ENCODE measurements at regions not wholly inside any gene's neighbourhood (a gene's known extent, or its start where the extent isn't known, plus 50 kb on each side); places are given as distances from the start of the nearest gene placed in this dataset.

DNA sequence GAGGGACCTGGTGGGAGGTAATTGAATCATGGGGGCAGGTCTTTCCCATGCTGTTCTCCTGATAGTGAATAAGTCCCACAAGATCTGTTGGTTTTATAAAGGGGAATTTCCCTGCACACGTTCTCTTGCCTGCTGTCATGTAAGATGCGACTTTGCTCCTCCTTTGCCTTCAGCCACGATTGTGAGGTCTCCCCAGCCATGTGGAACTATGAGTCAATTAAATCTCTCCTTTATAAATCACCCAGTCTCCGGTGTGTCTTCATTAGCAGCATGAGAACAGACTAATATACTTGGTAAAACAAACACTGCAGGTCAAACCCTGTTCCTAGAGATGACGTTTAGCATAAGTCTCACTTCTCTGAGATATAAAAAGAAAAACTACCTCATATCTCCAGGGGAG lies 148.3 kb downstream of the MATN1 start:
- TF ChIP-seq, protein P1, sequence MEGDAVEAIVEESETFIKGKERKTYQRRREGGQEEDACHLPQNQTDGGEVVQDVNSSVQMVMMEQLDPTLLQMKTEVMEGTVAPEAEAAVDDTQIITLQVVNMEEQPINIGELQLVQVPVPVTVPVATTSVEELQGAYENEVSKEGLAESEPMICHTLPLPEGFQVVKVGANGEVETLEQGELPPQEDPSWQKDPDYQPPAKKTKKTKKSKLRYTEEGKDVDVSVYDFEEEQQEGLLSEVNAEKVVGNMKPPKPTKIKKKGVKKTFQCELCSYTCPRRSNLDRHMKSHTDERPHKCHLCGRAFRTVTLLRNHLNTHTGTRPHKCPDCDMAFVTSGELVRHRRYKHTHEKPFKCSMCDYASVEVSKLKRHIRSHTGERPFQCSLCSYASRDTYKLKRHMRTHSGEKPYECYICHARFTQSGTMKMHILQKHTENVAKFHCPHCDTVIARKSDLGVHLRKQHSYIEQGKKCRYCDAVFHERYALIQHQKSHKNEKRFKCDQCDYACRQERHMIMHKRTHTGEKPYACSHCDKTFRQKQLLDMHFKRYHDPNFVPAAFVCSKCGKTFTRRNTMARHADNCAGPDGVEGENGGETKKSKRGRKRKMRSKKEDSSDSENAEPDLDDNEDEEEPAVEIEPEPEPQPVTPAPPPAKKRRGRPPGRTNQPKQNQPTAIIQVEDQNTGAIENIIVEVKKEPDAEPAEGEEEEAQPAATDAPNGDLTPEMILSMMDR (IDR thresholded peaks at IDR 0.05), result no peak
- Mint-ChIP-seq H3K9me3 (no peaks in the 10 kb centered on the region), H3K27me3 (ENCODE audit: insufficient read depth) (peaks cover 24% of the 10 kb centered on the region), H3K27ac (no peak overlapping the region), H3K4me3 (no peak overlapping the region), H3K36me3 (ENCODE audit: low read depth) (no peaks in the 10 kb centered on the region), H3K4me1 (ENCODE audit: low read depth) (no peaks in the 10 kb centered on the region)
- DNase-seq, result no peak

DNA sequence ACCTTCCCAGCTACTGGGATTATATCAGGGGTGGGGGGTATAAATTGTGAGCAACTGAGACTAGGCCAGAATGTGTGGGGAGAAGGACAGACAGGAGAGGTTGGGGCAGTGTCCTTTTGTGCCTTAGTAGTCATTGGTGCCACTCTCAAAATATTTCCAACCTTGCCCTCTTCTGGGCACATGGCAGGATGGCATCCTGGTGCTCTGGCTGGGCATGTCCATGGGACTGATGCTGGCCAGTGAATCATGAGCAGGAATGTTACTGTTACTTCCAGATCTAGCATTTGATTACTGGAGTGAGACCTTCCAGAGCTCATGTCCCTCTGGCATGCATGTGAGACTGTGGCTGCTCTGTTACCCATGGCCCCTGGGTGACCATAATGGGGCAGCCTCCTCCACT lies 151.2 kb downstream of the MATN1 start:
- Mint-ChIP-seq H3K27ac (no peak overlapping the region), H3K9me3 (no peaks in the 10 kb centered on the region), H3K36me3 (ENCODE audit: low read depth) (no peaks in the 10 kb centered on the region), H3K4me3 (no peak overlapping the region), H3K27me3 (ENCODE audit: insufficient read depth) (peaks cover 26% of the 10 kb centered on the region), H3K4me1 (ENCODE audit: low read depth) (no peaks in the 10 kb centered on the region)
- DNase-seq, result peak; percentile 48
- TF ChIP-seq, protein P1 (IDR thresholded peaks at IDR 0.05), result peak; percentile 51; the same call in 1 of the 2 replicates

DNA sequence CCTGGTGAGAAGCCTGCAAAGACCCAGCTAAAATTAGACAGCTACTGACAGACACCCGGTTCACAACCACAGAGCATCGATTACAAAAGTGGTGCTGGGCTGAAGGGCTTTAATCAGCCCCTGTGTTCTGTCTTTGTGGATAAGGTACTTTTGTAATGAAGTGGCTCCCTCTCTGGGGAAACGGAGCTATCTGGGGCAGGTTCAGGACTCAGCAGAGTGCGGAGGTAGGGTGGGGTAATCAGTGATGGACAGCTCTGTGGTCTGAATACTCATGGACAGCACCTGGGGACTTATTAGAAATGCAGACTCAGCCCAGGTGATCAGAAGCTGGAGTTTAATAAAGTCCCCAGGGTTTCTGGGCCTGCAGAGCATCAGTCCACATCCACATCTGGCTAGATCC lies 152.0 kb downstream of the MATN1 start:
- H3K36me3 Mint-ChIP-seq (ENCODE audit: low read depth), result no peaks in the 10 kb centered on the region
- H3K27ac Mint-ChIP-seq, result no peak overlapping the region
- H3K27me3 Mint-ChIP-seq (ENCODE audit: insufficient read depth), result peaks cover 26% of the 10 kb centered on the region
- no peaks in the 10 kb centered on the region for H3K9me3 Mint-ChIP-seq
- no peaks in the 10 kb centered on the region for H3K4me1 Mint-ChIP-seq (ENCODE audit: low read depth)
- TF ChIP-seq, protein P1 (IDR thresholded peaks at IDR 0.05), result no peak
- DNase-seq, result no peak
- H3K4me3 Mint-ChIP-seq, result no peak overlapping the region

DNA sequence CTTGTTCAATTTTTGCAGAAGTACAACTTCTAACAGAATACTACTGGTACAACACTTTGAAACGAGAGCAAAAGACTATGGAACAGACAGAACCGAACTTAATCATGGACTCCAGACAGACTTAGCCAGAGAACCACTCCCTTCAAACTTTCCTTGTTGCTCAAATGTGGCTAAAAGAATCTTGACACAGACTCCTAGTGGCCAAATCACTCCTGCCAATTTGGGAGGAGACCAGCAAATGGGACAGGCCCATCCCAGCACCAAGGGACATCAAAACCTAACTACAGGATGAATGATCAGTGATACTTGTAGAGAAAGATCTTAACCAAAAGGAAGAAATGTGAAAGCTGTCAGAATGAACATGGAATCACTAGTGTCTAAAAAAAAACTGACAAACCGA lies 154.0 kb downstream of the MATN1 start:
- Mint-ChIP-seq H3K4me3 (no peak overlapping the region), H3K36me3 (ENCODE audit: low read depth) (no peaks in the 10 kb centered on the region), H3K27me3 (ENCODE audit: insufficient read depth) (peaks cover 26% of the 10 kb centered on the region), H3K9me3 (no peaks in the 10 kb centered on the region), H3K4me1 (ENCODE audit: low read depth) (no peaks in the 10 kb centered on the region), H3K27ac (no peak overlapping the region)
- DNase-seq, result no peak
- TF ChIP-seq, protein P1 (IDR thresholded peaks at IDR 0.05), result peak; percentile 34

DNA sequence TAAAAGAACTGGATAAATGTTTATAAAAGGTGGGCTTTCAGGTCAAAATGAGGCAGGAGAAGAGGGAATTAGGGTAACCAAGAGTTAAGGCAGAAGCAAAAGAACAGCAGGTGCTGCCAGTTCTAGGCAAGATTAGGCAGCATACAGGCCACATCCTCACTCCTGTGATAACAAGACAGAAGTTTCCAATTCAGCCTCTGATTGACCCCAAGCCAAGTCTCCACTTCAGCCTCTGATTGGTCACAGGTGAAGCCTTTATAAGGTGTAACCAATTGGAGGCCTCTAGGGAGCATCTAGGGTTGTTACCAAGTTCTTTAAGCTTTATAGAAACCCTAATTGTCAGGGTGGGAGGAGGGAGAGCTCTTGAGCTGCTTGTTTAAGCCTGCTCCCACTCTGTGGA lies 160.8 kb downstream of the MATN1 start:
- Mint-ChIP-seq H3K27ac (no peak overlapping the region), H3K4me3 (no peak overlapping the region), H3K36me3 (ENCODE audit: low read depth) (0 out of 2 replicates have a peak, but pooled peaks cover 5% of the 10 kb centered on the region), H3K9me3 (peaks cover 16% of the 10 kb centered on the region), H3K4me1 (ENCODE audit: low read depth) (no peaks in the 10 kb centered on the region), H3K27me3 (ENCODE audit: insufficient read depth) (no peaks in the 10 kb centered on the region)
- TF ChIP-seq, protein P1 (IDR thresholded peaks at IDR 0.05), result no peak
- no peak for DNase-seq

DNA sequence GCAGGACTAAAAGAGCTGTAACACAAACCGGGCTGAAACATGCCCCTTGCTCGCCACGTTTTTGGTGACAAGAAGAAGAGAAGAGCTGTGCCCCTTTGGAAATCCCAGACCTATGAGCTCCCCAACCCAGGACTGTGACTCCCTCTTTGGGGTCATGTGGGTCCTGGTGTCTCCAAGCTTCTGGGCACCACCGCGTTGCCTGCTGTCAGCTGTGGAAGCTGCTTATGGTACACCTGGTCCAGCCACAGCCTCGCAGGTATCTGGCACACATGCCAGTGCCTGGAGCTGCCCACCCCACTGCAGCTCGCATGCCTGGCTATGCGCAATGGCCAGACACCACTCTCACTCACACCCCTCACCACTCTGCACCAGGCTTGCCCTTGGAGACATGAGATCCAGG lies 171.8 kb downstream of the MATN1 start:
- Mint-ChIP-seq H3K36me3 (ENCODE audit: low read depth) (no peaks in the 10 kb centered on the region), H3K4me3 (no peak overlapping the region), H3K27me3 (ENCODE audit: insufficient read depth) (peaks cover 8% of the 10 kb centered on the region), H3K4me1 (ENCODE audit: low read depth) (no peaks in the 10 kb centered on the region), H3K9me3 (no peaks in the 10 kb centered on the region), H3K27ac (no peak overlapping the region)
- no peak for DNase-seq
- TF ChIP-seq, protein P1 (IDR thresholded peaks at IDR 0.05), result no peak

All from HFFc6 (cell line).